CD4-positive, alpha-beta T cell treated with Interleukin-6 for 4 hours (primary cell): ENCODE measurements at regions not wholly inside any gene's neighbourhood (a gene's known extent, or its start where the extent isn't known, plus 50 kb on each side); places are given as distances from the start of the nearest gene placed in this dataset.

Experiments used
- DNase-seq: peaks from one replicate; pipeline ENCODE4 v3.0.0-alpha.2; 2020; ENCODE audit warnings: mixed read lengths

DNA sequence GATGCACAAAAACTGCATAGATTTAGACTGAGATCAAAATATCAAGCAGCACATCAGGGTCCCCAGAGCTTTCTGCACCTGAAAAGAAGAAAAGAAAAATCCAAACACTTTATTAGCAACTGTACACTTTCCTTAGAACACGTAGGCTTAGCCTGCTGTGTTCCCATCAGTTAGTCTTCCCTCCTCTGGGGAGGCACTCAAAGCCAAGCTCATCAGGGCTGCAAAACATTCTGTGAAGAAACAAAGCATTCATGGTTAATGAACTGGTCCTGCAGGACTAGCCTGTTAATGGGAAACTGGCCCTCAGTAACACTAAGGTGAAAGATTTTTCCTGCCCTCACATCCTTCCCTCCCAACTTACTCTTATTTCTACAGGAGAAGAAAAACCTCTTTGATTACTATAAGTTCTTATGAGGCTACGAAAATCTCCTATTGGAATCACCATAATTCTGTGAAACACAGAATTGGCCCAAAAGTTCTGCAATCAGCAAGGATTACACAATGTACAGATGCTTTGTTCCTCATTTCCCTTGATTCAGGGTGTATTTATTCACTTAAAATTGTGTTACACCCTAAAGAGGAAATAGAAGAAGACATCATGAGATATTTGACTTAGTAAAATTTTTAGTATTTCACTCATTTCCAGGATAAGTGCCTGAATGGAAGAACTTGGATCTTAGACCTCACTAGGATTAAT lies 901.0 kb upstream of the MAP3K7 start:
- DNase-seq = no peak

DNA sequence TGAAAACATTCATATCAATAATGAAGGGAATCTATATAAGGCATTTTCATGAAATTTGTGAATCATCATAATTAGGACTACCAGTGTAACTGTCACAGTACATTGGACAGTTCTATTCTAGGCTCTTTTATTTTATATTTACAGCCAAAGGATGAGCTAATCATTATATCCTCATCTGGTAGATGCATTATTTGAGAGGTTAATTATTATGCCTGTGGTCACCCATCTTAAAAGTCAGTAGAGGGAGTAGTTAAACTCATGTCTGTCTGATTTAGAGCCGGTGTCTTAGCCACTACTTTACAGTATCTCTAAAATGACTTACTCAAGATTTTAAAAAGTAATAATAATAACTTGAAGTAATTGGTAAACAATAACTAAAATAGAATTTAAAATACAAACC lies 899.3 kb upstream of the MAP3K7 start:
- no peak for DNase-seq

DNA sequence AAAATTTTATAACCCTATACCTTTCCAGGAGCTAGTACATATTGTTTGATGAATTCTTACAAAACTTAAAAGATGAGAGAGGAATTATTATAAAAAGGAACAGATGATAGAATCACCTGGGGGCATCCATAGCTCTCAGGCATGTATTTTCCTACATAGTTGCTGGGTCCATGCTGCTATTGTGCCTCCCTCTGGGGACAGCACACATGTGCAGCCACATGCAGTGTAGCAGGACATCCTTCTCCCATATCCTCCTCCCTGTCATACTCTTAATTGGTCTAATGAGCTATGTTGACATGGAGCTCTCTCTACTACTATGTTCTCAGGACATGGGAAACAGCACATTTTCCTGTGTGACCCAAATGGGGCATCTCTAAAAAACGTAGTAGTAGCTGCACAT lies 898.2 kb upstream of the MAP3K7 start:
- no peak for DNase-seq

DNA sequence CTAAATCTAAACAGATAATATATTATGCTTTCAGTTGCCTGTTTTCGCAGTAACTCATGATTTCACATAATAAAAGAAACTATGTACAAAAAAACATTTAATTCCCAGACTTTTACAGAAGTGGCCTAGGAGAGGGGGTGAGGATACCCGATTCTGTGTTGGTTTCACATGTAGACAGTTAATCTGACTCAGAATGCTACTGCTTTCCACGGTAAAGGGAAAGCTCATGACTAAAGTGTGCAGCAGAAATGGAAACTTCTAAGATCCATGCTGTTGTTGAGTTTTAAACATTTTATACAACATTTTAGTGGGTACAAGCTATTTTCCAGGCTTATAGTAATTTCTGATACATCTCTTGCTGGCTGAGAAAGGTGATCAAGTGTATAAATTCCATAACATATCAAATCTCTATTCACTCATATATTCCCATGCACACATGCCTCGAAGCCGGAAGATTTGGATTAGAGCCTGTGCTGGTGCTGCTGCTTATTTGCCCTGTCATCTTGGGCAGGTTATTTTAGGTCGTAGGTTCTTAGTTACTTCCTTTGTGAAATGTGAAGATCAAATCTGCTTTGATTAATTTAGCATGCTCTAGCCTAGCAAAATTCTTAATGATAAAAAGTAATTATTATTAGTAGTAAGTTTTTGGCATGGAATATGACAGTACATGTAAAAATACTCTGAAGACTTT lies 896.7 kb upstream of the MAP3K7 start:
- no peak for DNase-seq

DNA sequence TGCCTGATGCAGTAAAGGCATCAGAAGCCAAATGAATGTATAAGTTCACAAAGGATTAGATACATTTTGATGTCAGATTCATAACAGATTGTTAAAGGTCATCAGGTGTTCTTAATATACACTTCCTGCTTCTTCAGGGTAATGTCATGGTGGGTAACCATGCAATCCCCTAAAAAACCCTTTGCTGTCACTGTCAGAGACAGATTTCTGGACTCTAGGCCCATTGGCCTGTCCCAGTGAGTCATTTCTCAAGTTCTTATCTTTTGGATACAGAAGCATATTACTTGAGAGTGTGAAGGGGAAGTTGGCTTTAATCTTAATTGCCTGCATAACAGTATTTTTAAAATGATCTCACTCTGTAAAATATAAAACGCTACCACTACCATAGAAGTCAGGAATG lies 895.6 kb upstream of the MAP3K7 start:
- DNase-seq = no peak

DNA sequence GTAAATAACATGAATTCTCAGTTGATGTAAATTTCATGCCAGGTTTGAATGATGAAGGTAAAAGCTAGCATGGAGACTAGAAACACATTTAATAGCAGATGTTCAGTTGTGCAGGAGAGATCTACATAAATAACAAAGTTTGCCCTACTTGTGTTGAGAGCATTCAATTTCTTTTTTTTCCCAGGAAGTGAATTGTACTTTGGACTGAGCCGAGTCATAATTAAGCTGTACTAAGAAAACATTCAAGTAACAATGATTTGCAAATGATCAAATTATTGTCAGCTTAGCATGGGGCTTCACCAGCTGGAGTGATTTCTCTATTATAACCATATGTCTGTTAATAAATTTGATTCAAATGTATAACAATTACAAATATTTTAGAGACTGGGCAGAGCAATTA lies 893.5 kb upstream of the MAP3K7 start:
- DNase-seq = no peak

DNA sequence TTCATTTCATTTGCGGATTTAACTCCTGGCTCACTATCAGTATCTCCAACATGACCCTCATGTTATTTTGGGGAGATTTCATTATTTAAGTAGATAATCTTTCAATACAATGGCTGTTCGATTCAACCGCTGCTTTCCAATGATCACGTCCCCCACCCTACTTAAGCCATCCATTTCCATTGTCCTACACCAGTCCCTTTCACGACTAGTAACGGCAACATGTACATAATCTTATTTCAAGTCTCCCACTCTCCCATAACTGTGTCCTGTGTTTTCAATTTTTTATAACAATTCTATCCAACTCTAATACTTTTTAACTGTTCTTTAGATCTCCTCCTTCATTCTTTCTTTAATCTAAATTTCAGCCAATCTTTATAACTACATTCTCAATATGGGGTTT lies 890.8 kb upstream of the MAP3K7 start:
- no peak for DNase-seq

DNA sequence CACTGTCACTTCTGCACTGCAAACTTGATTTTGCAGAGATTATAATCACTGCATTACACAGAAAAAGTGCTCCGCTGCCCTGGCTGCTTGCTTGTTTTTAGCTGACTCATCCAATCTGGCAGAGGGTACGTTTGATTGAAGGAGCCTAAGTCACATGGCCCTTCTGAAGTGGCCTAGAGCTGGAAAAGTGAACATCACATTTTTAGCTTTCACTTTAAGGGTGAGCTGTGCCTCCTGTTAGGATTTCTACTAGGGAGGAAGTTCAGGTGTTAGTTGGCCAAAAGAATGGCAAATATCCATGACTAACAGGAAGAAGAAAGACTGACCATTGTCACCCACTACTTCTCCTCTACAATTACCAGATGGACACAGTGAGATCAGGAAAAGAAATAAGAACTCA lies 889.1 kb upstream of the MAP3K7 start:
- DNase-seq = no peak

DNA sequence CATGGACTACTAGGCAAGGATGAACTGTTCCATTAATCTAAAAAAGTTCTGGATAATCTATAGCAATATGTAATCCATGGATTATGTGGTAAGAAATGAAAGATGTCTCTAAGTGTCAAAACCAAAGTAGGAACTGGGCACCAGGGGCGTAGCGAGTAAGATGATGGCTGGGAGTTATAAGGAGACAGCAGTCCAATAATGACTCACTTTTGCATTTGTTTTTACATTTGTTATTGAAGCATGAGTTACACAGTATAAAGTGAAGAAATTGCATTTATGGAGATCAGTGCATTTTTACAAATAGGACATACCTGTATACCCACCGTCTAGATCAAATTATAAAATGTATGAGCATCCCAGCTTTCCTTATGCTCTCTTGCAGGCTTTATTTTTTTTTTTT lies 878.5 kb upstream of the MAP3K7 start:
- DNase-seq = no peak

DNA sequence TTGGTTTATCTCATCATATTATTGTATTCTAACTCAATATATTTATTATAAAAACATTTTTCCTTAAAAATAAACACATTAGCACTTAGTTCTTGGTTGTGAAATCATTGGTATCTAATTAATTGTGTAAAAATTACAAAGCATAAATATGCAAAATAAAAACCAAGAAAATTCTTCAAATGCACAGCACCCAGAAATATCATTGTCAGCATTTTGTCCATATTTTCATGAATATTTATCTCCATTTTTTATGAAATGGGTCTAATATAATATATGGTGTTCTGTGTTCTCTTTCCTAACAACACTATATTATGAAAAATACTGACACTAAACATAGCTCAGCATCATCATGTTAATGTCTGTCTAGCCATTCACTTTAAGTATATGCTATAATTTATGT lies 877.8 kb upstream of the MAP3K7 start:
- DNase-seq = no peak

DNA sequence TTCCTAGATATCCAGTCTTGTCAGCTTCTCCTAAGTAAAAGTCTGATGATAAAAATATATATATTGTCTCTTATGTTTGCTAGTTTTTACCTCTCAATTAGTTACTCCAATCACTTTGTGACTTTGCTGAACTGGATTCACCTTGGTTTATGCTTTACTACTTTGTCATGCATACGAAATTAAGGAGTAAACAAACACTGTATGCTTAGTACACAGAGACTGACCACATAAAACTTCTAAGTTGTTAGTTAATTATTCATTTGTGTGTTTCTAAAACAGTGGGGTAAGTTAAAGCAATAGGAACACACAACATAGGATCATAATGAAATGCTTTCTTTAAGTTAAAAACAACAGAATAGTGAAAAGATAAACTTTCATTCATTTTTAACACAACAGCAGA lies 877.3 kb upstream of the MAP3K7 start:
- DNase-seq = no peak

DNA sequence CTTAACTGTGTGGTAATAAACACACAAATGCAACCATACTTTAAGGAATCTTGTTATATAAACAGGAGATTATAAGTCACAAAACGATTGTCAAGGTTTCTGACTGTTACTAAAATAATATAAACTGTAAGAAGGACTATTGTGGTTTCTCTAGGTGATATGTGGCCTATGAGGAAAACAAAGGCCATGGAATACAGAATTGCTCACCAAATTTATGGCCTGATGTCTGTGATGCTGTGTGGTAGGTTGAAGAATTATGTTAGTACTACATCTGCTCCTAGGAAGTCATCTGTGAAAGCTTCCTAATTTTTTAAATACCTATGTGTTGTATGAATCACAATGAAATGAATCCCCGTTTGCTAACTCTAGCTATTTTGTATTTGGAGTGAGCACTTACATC lies 875.4 kb upstream of the MAP3K7 start:
- DNase-seq = no peak

DNA sequence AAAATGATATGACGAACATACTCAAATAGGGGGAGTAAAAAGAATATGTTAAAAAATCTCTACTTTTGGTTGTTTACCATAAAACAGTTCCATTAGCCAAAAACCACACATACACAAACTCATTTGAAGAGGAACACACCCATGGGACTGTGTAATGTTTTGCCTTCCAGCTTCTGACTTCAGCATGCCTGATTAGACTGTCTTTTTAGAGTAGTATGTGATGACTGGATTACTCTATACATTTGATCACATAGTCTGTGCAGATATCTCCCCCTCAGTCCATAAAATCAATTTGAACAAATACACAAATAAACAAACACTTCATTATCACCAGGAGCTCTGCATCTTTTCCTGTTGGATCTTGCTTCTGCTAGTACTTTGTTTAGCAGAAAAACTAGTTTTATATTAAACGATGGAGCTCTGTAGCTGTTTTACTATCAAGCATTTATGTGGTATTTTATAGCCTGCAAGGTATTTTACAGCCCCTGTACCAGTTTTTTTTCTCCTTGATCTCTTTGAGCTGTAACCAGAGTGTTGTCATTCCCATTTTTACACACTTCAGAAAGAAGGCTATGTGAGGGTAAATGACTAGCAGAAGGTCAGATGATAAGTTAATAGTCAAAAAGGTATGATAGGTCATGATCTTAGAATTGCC lies 866.5 kb upstream of the MAP3K7 start:
- DNase-seq = no peak

DNA sequence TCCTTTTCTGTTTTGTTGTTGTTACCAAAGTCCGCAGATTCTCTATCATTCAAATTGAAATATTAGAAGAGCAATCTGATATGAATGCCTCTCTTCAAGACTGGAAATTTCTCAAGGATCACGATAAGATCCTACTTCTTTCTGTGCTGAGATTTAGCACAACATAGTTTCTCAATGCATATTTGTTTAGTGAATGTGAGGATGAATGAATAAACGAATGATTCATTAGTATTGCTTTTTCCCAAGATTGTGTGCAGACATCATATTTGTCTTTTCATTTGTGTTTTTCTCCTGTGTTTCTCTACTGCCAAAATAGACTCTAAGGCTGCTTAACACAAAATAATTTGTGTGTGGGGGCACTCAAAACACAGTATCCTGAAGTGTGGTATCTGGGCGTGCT lies 862.7 kb upstream of the MAP3K7 start:
- no peak for DNase-seq

DNA sequence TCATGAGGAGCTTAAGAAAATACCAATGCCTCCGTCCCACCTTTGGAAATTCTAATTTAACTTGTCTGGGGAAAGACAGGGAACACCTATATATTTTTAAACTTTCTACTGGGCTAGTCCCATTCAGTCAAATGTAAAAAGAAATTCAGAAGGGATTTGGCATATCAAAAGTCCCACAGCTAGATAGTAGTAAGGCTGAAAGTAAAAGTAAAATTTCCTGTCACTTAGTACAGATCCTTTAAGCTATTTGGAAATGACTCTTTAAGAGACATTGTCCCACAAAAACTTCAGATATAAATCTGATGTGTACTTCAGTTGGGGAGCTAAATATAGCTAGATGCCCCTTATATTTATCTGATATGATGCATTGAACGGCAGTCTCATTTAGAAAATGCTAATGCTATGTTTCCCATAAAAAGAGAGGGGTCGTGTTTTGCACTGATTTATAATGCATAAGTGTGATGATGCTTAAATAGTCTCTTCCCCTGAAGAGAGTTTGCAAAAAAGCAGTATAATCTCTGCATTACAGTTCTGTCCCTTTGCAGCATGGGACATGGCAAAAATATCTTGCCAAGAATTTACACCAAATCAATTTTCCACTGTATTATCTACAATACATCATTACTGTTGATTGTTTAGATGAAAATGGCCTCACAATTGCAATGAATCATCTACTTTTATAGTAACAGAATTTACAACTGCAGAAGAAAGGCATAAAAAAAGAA lies 860.8 kb upstream of the MAP3K7 start:
- DNase-seq = no peak

DNA sequence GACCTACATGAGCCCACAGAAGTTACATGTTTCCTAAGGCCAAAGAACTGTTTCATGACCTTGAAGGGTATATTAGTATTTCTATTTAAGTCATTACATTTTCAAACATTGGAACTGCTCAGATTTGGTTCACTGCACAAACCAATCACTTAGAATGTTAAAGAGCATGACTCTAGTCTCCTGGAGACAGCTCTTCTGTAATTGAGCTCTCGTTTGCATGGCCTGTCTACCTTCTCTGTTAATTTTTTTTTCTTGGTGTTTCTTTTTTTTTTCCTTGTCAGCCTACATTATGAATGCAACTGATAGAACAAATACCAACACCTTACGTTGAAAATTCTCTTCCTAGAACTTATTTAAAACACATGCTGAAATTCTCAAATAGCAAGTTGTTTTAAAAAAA lies 860.2 kb upstream of the MAP3K7 start:
- DNase-seq = no peak

DNA sequence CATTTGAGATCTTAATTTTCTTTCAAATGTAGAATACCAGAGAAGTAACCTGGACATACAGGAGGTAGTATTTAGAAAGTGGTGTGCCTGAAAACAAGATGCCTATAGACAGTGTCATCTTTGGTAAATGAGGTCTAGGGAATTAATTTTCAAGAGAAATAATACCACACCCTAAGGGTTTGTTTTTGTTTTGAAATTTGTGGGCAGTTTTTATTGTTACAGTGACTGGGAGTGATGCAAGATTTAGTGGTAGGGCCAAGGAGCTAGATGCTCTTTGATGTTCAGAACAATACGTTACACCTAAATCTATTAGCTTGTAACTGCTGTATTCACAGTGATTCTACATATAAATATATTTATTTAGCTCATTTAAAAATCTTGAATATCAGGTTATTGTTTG lies 856.5 kb upstream of the MAP3K7 start:
- DNase-seq = no peak

DNA sequence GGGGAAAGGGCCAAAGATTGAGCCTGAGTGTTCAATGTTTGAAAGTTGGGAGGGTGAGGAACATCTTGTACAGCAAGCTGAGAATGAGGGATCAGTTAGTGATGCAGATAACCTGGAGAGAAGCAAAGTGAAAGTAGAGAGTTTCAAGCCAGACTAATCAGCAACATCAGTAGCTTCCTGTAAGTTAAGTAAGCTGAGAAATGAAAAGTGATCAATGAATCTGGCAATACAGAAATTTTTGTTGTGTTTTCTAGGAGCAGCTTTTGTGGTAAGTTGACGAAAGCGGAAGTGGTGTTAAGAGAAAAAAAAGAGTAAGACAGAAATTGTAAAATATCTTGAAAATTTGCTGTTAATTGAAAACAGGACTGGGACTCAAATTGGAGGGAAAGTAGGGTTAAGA lies 855.5 kb upstream of the MAP3K7 start:
- DNase-seq = no peak

DNA sequence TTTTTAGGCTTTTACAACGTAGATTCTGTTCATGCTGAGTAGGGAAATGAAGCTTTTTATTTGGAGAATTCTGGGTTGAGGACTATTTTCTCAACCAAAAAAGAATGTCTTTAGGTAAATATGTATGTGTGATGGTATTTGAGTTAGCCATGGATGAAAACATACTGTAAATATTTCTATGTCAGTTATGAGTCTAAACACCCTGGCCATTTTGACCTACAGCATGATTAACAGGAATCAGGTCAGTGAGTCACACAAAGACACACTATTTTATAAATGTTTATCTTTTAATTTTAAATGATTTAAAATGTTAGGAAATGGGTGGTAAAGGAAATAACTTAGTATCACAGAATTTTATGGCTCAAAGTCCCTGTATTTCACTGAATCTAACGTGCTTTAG lies 851.7 kb upstream of the MAP3K7 start:
- no peak for DNase-seq

DNA sequence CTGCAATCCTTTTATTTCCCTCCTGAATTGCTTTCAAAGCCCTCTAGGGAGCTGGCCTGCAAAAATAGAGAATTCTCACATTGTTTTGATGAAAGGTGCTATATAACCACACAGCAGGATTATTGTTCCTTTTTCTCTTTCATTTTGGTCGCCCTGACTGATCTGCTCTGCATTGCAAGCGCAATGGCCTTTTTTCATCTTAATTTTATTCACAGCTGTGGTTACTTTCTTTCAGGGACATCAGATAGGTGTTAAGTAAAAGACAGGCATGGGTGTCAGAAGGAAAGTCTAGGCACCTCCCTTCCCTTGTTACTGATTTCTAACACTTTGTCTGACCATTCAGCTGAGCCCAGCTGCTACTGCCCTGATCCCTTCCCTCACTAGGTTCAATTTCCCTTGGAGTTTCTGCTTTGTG lies 850.5 kb upstream of the MAP3K7 start:
- DNase-seq = no peak

DNA sequence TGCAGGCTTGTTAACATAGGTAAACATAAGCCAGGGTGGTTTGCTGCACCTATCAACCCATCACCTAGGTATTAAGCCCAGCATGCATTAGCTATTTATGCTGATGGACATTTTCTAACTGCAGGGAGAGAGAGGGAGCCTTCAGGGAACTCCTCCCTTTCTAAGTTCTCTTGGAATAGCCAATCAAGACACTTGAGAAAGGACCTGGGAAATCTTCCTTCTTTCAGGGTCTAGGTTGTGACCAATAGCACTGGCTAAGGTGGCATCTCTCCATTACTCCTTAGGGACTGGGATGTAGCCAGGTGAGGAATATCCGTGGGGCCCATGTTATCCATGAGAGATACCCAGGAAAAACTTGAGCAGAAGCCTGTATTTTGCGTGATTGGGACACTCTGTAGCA lies 849.6 kb upstream of the MAP3K7 start:
- no peak for DNase-seq

DNA sequence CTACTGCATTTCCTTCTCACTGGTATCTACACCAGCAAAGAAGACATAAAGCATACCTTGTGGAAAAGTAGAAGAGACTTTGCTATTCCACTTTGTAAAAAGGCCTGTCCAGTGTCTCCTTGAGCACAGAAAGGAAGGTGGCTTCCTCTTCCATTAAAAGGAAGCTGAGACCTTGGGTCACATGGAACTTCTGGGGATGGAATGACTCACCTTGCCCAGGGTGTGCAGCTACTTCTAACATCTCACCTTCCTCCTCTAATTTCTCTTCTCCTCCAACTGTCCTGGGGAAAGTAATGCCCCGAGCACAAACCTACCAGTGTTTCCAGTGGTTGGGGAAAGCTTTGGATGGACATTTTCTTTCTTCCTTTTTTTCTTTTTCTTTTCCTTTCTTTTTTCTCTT lies 848.8 kb upstream of the MAP3K7 start:
- DNase-seq = no peak

DNA sequence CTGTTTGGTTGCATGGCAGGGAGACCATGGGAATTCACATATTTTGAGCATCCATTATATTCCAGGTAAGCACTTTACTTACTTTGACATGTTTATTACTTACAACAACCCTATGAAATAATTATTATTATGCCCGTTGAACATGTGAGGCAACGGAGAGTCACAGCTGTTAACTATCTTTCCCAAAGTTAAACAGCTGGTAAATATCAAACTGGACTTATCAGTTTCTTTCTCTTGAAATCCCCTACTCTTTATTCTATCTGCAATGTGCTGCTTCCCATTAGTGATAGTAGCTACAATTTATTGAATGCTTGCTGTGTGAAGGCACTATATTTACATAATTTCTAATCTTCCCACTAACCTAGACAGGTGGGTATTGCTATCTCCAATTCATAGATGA lies 847.7 kb upstream of the MAP3K7 start:
- no peak for DNase-seq
